ENCODE measurements at regions not wholly inside any gene's neighbourhood (a gene's known extent, or its start where the extent isn't known, plus 50 kb on each side); places are given as distances from the start of the nearest gene placed in this dataset.

DNA sequence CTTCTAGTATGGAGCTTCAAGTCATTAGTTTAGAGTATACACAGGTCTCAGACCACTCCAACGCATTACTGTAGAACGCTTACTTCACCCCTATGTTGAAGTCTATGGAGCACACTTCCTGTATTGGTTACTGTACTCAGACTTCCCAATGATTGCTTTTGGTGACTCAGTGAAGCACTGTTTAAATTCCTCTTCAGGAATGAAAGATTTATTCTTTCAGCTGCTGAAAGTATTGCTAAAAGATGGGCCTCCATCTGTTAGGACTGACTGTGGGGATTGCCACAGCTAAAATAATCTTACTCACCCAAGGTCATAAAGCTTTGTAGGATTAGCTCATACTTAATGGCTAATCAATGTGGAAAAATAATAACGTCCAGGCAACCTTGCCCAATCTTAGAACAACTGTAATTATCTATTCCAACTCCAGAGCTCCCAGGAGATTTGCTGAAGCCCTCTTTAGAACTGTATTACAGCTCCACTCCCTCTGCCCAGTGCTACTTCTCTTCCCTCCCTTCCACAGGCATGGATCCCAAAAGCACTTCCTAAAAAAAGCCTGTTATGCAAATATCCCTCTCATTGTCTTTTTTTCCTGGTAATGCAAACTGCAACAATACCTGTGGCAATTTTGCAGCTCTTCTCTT lies 281.9 kb upstream of the HS3ST1 start:
- TF ChIP-seq ZFP36 (IDR thresholded peaks at IDR 0.05; ENCODE audit: borderline replicate concordance, partially characterized antibody) (no peak), POLR2A (IDR thresholded peaks at IDR 0.05; ENCODE audit: low read length) (no peak), CBX8 (IDR thresholded peaks at IDR 0.05) (no peak), EP300 (IDR thresholded peaks at IDR 0.05) (no peak), CBX2 (IDR thresholded peaks at IDR 0.05; ENCODE audit: borderline replicate concordance, low read depth) (no peak), JUN (IDR thresholded peaks at IDR 0.05) (no peak), EHMT2 (IDR thresholded peaks at IDR 0.05; ENCODE audit: low read depth) (no peak)
- TF ChIP-seq, protein P1, sequence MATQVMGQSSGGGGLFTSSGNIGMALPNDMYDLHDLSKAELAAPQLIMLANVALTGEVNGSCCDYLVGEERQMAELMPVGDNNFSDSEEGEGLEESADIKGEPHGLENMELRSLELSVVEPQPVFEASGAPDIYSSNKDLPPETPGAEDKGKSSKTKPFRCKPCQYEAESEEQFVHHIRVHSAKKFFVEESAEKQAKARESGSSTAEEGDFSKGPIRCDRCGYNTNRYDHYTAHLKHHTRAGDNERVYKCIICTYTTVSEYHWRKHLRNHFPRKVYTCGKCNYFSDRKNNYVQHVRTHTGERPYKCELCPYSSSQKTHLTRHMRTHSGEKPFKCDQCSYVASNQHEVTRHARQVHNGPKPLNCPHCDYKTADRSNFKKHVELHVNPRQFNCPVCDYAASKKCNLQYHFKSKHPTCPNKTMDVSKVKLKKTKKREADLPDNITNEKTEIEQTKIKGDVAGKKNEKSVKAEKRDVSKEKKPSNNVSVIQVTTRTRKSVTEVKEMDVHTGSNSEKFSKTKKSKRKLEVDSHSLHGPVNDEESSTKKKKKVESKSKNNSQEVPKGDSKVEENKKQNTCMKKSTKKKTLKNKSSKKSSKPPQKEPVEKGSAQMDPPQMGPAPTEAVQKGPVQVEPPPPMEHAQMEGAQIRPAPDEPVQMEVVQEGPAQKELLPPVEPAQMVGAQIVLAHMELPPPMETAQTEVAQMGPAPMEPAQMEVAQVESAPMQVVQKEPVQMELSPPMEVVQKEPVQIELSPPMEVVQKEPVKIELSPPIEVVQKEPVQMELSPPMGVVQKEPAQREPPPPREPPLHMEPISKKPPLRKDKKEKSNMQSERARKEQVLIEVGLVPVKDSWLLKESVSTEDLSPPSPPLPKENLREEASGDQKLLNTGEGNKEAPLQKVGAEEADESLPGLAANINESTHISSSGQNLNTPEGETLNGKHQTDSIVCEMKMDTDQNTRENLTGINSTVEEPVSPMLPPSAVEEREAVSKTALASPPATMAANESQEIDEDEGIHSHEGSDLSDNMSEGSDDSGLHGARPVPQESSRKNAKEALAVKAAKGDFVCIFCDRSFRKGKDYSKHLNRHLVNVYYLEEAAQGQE (IDR thresholded peaks at IDR 0.05): no peak
- TF ChIP-seq, protein P2, sequence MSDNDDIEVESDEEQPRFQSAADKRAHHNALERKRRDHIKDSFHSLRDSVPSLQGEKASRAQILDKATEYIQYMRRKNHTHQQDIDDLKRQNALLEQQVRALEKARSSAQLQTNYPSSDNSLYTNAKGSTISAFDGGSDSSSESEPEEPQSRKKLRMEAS (IDR thresholded peaks at IDR 0.05): no peak
- TF ChIP-seq, protein P3, sequence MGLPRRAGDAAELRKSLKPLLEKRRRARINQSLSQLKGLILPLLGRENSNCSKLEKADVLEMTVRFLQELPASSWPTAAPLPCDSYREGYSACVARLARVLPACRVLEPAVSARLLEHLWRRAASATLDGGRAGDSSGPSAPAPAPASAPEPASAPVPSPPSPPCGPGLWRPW (IDR thresholded peaks at IDR 0.05): no peak
- TF ChIP-seq, protein P4, sequence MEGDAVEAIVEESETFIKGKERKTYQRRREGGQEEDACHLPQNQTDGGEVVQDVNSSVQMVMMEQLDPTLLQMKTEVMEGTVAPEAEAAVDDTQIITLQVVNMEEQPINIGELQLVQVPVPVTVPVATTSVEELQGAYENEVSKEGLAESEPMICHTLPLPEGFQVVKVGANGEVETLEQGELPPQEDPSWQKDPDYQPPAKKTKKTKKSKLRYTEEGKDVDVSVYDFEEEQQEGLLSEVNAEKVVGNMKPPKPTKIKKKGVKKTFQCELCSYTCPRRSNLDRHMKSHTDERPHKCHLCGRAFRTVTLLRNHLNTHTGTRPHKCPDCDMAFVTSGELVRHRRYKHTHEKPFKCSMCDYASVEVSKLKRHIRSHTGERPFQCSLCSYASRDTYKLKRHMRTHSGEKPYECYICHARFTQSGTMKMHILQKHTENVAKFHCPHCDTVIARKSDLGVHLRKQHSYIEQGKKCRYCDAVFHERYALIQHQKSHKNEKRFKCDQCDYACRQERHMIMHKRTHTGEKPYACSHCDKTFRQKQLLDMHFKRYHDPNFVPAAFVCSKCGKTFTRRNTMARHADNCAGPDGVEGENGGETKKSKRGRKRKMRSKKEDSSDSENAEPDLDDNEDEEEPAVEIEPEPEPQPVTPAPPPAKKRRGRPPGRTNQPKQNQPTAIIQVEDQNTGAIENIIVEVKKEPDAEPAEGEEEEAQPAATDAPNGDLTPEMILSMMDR (IDR thresholded peaks at IDR 0.05): no peak
